HepG2 (cell line): ENCODE measurements at regions not wholly inside any gene's neighbourhood (a gene's known extent, or its start where the extent isn't known, plus 50 kb on each side); places are given as distances from the start of the nearest gene placed in this dataset.

ENCODE experiments used
- ATAC-seq: fragments of 200-7000 bp; cut with Tn5 transposase; 3 replicates; pipeline ENCODE4 v1.9.1; 2020; ENCODE audit warnings: mild to moderate bottlenecking, moderate library complexity
- BruUV-seq: library from RNA; stranded (reverse); fragments of 400-500 nt; replicated peaks from 2 replicates; lab custom pipeline; 2021; lab: Mats Ljungman, UMichigan
- CTCF ChIA-PET: fragments of 300-600 bp; formaldehyde crosslinking; extraction: SDS; loops from one replicate; lab custom pipeline; 2021; ENCODE audit warnings: low total read pairs, inconsistent platforms, low intra/inter-chr PET ratio; lab: Yijun Ruan, JAX
- POLR2A ChIA-PET: fragments of 350-600 bp; sonication (Branson Sonifier 250); formaldehyde crosslinking; loops from one replicate; lab custom pipeline; 2020; ENCODE audit warnings: antibody characterized with exemption, inconsistent platforms; lab: Yijun Ruan, JAX
- DNase-seq: peaks from one replicate; pipeline ENCODE4 v3.0.0-alpha.2; 2015; ENCODE audit warnings: low spot score
- FAIRE-seq: peaks from 3 replicates; lab custom pipeline; 2011; peaks lifted over from hg19 to GRCh38; lab: Jason Lieb, UNC
- H2AFZ ChIP-seq: one replicate; pipeline ENCODE4 v1.6.1; 2011; ENCODE audit warnings: low read length, inconsistent platforms
- H3K27ac ChIP-seq: fragments of 300-600 bp; 3 replicates; pipeline ENCODE4 v1.8.0; 2011; ENCODE audit warnings: mixed run types, mild to moderate bottlenecking, mixed read lengths, low read length, inconsistent platforms; ENCODE audit not compliant: insufficient read depth; ENCODE audit errors: extremely low read length
- H3K27me3 ChIP-seq, 2 experiments: fragments of 200-600 bp in 1 of 2; 2 replicates in 1 of 2; 3 replicates in 1 of 2; pipeline versions ENCODE4 v1.6.0 to v1.8.0; 2011; ENCODE audit warnings: low read length in 2 of 2, mild to moderate bottlenecking in 2 of 2, moderate library complexity in 2 of 2, inconsistent platforms in 1 of 2; ENCODE audit not compliant: insufficient read depth in 2 of 2, control insufficient read depth in 1 of 2
- H3K36me3 ChIP-seq, 2 experiments: fragments of 200-600 bp in 1 of 2; replicated peaks in 1 of 2; 2 replicates in 1 of 2; 3 replicates in 1 of 2; pipeline versions ENCODE4 v1.5.1 to v1.8.0; 2011; ENCODE audit warnings: low read length in 2 of 2, inconsistent platforms in 1 of 2; ENCODE audit not compliant: insufficient read depth in 2 of 2, control insufficient read depth in 1 of 2
- H3K4me1 ChIP-seq: 2 replicates; pipeline ENCODE4 v1.5.1; 2012; ENCODE audit warnings: low read length, inconsistent platforms; ENCODE audit not compliant: insufficient read depth
- H3K4me2 ChIP-seq: 2 replicates; pipeline ENCODE4 v1.6.0; 2011; ENCODE audit warnings: low read depth, low read length, inconsistent platforms
- H3K4me3 ChIP-seq, 3 experiments: fragments of 200-600 bp in 1 of 3; sonication (generic), shearing (Covaris generic) in 1 of 3; replicated peaks in 1 of 3; 2 replicates each; pipeline ENCODE4 v1.5.1; 2011 to 2016; ENCODE audit warnings: low read length in 3 of 3, inconsistent platforms in 2 of 3, low read depth in 2 of 3, mild to moderate bottlenecking in 2 of 3, control low read depth in 1 of 3, mixed read lengths in 1 of 3; ENCODE audit not compliant: insufficient read depth in 1 of 3
- H3K79me2 ChIP-seq: one replicate; pipeline ENCODE4 v1.6.1; 2011; ENCODE audit warnings: low read length, inconsistent platforms; ENCODE audit not compliant: insufficient read depth
- H3K9ac ChIP-seq: 2 replicates; pipeline ENCODE4 v1.6.0; 2011; ENCODE audit warnings: mild to moderate bottlenecking, low read depth, low read length, inconsistent platforms; ENCODE audit not compliant: insufficient read depth
- H3K9me3 ChIP-seq: 2 replicates; pipeline ENCODE4 v1.5.1; 2012; ENCODE audit warnings: mild to moderate bottlenecking, low read length
- H4K20me1 ChIP-seq: 2 replicates; pipeline ENCODE4 v1.6.0; 2011; ENCODE audit warnings: inconsistent platforms, mild to moderate bottlenecking, low read length, moderate library complexity; ENCODE audit not compliant: insufficient read depth
- KDM6A ChIP-seq: IDR thresholded peaks from 2 replicates; pipeline ENCODE4 v1.6.1; 2016; ENCODE audit warnings: low read depth
- MAFF ChIP-seq: IDR thresholded peaks from 2 replicates; pipeline ENCODE4 v1.6.1; 2011; ENCODE audit warnings: low read depth, low read length, improper control_type of control experiment
- MAFK ChIP-seq, 2 experiments: IDR thresholded peaks in 1 of 2; conservative IDR thresholded peaks in 1 of 2; 2 replicates each; pipeline ENCODE4 v1.6.1; 2011; ENCODE audit warnings: improper control_type of control experiment in 2 of 2, low read length in 2 of 2
- ZFP37 ChIP-seq: sonication (generic); formaldehyde crosslinking; IDR thresholded peaks from 2 replicates; pipeline ENCODE4 v1.4.0; 2020; ENCODE audit warnings: missing genetic modification reagents, borderline replicate concordance
- ZNF205 ChIP-seq: IDR thresholded peaks from 2 replicates; pipeline ENCODE4 v1.6.1; 2018; ENCODE audit warnings: missing biosample characterization, missing genetic modification reagents
- ZNF343 ChIP-seq: sonication (generic); formaldehyde crosslinking; IDR thresholded peaks from 2 replicates; pipeline ENCODE4 v1.4.0; 2020; ENCODE audit warnings: mild to moderate bottlenecking, missing genetic modification reagents
- ZNF430 ChIP-seq: sonication (generic); formaldehyde crosslinking; IDR thresholded peaks from 2 replicates; pipeline ENCODE4 v1.9.0; 2021; ENCODE audit warnings: mild to moderate bottlenecking, missing genetic modification reagents
- WGBS: methylation state at CpG from one replicate; pipeline ENCODE4 v1.1.6; 2017; ENCODE audit warnings: low lambda C conversion rate; 5-methylcytosine and 5-hydroxymethylcytosine counted together
- in situ Hi-C: cut with HindIII; loops from 2 replicates; pipeline ENCODE4 v1.10.0; 2017; ENCODE audit warnings: low pct_unique_long_range_greater_than_20kb; ENCODE audit not compliant: extremely low pct_ligation_motif_present
- intact Hi-C: fragments of 100-400 bp; cut with micrococcal nuclease; formaldehyde crosslinking; loops from one replicate; pipeline ENCODE4 v1.10.0; 2022; ENCODE audit not compliant: unreplicated experiment
- TF ChIP-seq, protein P1 (sequence below): sonication (generic); formaldehyde crosslinking; IDR thresholded peaks from 2 replicates; pipeline ENCODE4 v1.8.0; 2022; ENCODE audit warnings: missing genetic modification reagents, mild to moderate bottlenecking, moderate library complexity, borderline replicate concordance

DNA sequence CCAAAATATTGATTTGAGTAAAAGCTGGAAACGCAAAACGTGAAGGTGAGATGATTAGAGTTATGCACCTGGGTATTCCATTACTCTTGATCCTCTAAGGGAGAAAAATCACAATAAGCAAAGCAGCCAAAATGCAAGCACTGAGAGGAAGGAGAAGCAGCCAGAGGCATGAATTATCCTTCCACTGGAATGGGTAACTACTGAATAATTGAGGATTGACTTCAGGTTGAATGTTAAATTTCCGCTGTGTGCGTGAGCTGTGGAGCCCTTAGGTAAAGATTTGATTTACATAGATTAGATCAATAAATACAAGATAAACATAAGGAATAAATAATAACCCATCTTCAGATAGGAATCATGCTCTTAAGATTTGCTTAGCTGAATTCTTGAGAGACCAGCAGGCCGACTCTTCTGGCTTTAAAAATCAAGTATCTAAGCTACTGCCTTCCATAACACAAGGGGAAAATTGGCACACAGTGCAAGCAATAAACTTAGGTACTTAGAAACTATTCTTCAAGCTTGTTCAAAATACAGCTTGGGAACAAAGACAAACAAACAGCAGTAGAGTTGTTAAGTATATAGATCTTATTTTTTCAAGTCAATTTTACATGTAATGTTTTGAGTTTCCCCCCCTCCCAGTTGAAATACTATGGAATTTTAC lies 1459.5 kb downstream of the ZPLD1 start (continued):
- TF ChIP-seq ZFP37 (CRISPR knock-in tag), result no peak
- TF ChIP-seq ZNF430, result no peak
- TF ChIP-seq, protein P1, sequence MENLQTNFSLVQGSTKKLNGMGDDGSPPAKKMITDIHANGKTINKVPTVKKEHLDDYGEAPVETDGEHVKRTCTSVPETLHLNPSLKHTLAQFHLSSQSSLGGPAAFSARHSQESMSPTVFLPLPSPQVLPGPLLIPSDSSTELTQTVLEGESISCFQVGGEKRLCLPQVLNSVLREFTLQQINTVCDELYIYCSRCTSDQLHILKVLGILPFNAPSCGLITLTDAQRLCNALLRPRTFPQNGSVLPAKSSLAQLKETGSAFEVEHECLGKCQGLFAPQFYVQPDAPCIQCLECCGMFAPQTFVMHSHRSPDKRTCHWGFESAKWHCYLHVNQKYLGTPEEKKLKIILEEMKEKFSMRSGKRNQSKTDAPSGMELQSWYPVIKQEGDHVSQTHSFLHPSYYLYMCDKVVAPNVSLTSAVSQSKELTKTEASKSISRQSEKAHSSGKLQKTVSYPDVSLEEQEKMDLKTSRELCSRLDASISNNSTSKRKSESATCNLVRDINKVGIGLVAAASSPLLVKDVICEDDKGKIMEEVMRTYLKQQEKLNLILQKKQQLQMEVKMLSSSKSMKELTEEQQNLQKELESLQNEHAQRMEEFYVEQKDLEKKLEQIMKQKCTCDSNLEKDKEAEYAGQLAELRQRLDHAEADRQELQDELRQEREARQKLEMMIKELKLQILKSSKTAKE (CRISPR knock-in tag), result no peak

DNA sequence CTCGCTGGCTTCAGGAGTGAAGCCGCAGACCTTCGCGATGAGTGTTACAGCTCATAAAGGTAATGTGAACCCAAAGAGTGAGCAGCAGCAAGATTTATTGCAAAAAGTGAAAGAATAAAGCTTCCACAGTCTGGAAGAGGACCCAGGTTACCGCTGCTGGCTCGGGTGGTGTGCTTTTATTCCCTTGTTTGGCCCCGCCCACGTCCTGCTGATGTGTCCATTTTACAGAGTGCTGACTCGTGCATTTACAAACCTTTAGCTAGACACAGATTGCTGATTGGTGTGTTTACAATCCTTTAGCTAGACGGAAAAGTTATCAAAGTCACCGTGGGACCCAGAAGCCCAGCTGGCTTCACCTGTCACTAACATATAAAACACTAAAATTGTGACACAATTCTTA lies 1464.5 kb downstream of the ZPLD1 start:
- no peak overlapping the region for H3K9ac ChIP-seq
- WGBS, result 43% methylated on average over 11 of the region's 11 CpGs
- no peak overlapping the region for H3K27ac ChIP-seq
- BruUV-seq, result no TSS peak
- H3K4me1 ChIP-seq, result no peaks in the 10 kb centered on the region
- H3K36me3 ChIP-seq, result no peaks in the 10 kb centered on the region
- DNase-seq (no peak), FAIRE-seq (no peak), ATAC-seq (no peak)
- H3K4me2 ChIP-seq, result peak overlapping the region; percentile 12; the same call in 1 of the 2 replicates
- no peak overlapping the region for H3K4me3 ChIP-seq
- CTCF ChIA-PET, result no interaction called here
- H3K79me2 ChIP-seq, result no peaks in the 10 kb centered on the region
- no peaks in the 10 kb centered on the region for H3K9me3 ChIP-seq
- TF ChIP-seq ZNF343 (CRISPR knock-in tag) (no peak), MAFK (conservative IDR thresholded peaks at IDR 0.05 in 1 of 2, IDR thresholded peaks at IDR 0.05 in 1 of 2; ENCODE audit: low read length in 2 of 2) (peak; percentile 50 to 72; a peak in 3 of 4 replicates), KDM6A (CRISPR knock-in tag) (no peak), MAFF (peak; percentile 71), ZNF205 (CRISPR knock-in tag) (no peak)
- H4K20me1 ChIP-seq, result no peaks in the 10 kb centered on the region
- intact Hi-C loops, result no loop called here
- H3K27me3 ChIP-seq, result no peaks in the 10 kb centered on the region
- in situ Hi-C loops, result no loop called here
- H2AFZ ChIP-seq, result no peak overlapping the region
- POLR2A ChIA-PET, result no interaction called here
